ENCODE measurements at regions not wholly inside any gene's neighbourhood (a gene's known extent, or its start where the extent isn't known, plus 50 kb on each side); places are given as distances from the start of the nearest gene placed in this dataset.

- Mint-ChIP-seq H3K4me3 (no peak overlapping the region), H3K27me3 (no peaks in the 10 kb centered on the region)
- ATAC-seq, result no peak
Measured at GRCh38 chr3:76403556-76403955, 618.2 kb upstream of the ZNF717 start.

DNA sequence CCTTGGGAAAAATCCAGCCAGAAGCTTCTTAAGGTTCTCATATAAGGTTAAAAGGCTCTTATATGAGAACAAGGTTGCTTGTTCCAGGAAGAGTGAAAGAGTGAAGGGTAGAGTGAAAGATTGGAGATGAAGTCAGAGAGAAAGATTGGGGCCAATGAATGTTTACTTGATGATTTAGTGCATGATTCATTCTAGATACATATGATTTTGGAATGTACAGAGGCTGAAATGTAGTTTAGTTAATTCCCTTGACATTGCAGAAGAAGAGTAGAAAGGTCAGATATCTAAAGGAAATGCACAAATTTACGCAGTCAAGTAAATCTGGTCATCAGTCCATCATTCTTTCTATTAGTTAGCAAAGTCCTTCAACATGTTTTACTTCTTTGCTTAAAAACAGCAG is 619.8 kb upstream of the ZNF717 start:
- no peak for DNase-seq
- ATAC-seq, result no peak
- no peaks in the 10 kb centered on the region for H3K27me3 Mint-ChIP-seq
- no peak overlapping the region for H3K27ac Mint-ChIP-seq
- H3K9me3 ChIP-seq (ENCODE audit: control insufficient read depth, low read length, poor library complexity, severe bottlenecking), result no peaks in the 10 kb centered on the region
- no peaks in the 10 kb centered on the region for H3K4me1 Mint-ChIP-seq
- H3K36me3 Mint-ChIP-seq (ENCODE audit: low read depth), result no peaks in the 10 kb centered on the region
- H3K4me3 Mint-ChIP-seq, result no peak overlapping the region

More at GRCh38 chr3:76403556-76403955, 618.2 kb upstream of the ZNF717 start:
- no peaks in the 10 kb centered on the region for H3K36me3 Mint-ChIP-seq (ENCODE audit: low read depth)
- H3K4me1 Mint-ChIP-seq, result no peaks in the 10 kb centered on the region
- no peaks in the 10 kb centered on the region for H3K9me3 ChIP-seq (ENCODE audit: control insufficient read depth, low read length, poor library complexity, severe bottlenecking)
- H3K27ac Mint-ChIP-seq, result no peak overlapping the region
- no peak for DNase-seq

GRCh38 chr3:76410762-76411281 is 625.5 kb upstream of the ZNF717 start:
- no peak for DNase-seq
- H3K27me3 Mint-ChIP-seq, result no peaks in the 10 kb centered on the region
- H3K27ac Mint-ChIP-seq, result no peak overlapping the region
- H3K9me3 ChIP-seq (ENCODE audit: control insufficient read depth, low read length, poor library complexity, severe bottlenecking), result no peaks in the 10 kb centered on the region
- H3K4me1 Mint-ChIP-seq, result no peaks in the 10 kb centered on the region
- no peak for ATAC-seq
- H3K4me3 Mint-ChIP-seq, result no peak overlapping the region
- no peaks in the 10 kb centered on the region for H3K36me3 Mint-ChIP-seq (ENCODE audit: low read depth)

GRCh38 chr3:76415384-76415783 is 624.5 kb upstream of the ROBO2 start:
- DNase-seq, result no peak
- no peak overlapping the region for H3K27ac Mint-ChIP-seq

GRCh38 chr3:76429581-76430177 is 610.2 kb upstream of the ROBO2 start:
- no peak for DNase-seq
- H3K27me3 Mint-ChIP-seq, result no peaks in the 10 kb centered on the region
- H3K36me3 Mint-ChIP-seq (ENCODE audit: low read depth), result no peaks in the 10 kb centered on the region
- H3K9me3 ChIP-seq (ENCODE audit: control insufficient read depth, low read length, poor library complexity, severe bottlenecking), result no peaks in the 10 kb centered on the region
- H3K4me1 Mint-ChIP-seq, result no peaks in the 10 kb centered on the region
- H3K27ac Mint-ChIP-seq, result no peak overlapping the region
- ATAC-seq, result no peak
- no peak overlapping the region for H3K4me3 Mint-ChIP-seq

More at GRCh38 chr3:76415384-76415783, 624.5 kb upstream of the ROBO2 start:
- no peak overlapping the region for H3K4me3 Mint-ChIP-seq
- H3K9me3 ChIP-seq (ENCODE audit: control insufficient read depth, low read length, poor library complexity, severe bottlenecking), result no peaks in the 10 kb centered on the region
- H3K4me1 Mint-ChIP-seq, result no peaks in the 10 kb centered on the region
- no peaks in the 10 kb centered on the region for H3K27me3 Mint-ChIP-seq
- no peaks in the 10 kb centered on the region for H3K36me3 Mint-ChIP-seq (ENCODE audit: low read depth)
- no peak for ATAC-seq

- no peak for DNase-seq
- Mint-ChIP-seq H3K36me3 (ENCODE audit: low read depth) (no peaks in the 10 kb centered on the region), H3K4me1 (no peaks in the 10 kb centered on the region), H3K4me3 (no peak overlapping the region), H3K27ac (no peak overlapping the region), H3K27me3 (no peaks in the 10 kb centered on the region)
- no peak for ATAC-seq
- H3K9me3 ChIP-seq (ENCODE audit: control insufficient read depth, low read length, poor library complexity, severe bottlenecking), result no peaks in the 10 kb centered on the region
Measured at GRCh38 chr3:76432396-76432795, 607.5 kb upstream of the ROBO2 start.

GRCh38 chr3:76436894-76437293 is 603.0 kb upstream of the ROBO2 start:
- H3K27me3 Mint-ChIP-seq, result no peaks in the 10 kb centered on the region
- no peak overlapping the region for H3K4me3 Mint-ChIP-seq
- no peak overlapping the region for H3K27ac Mint-ChIP-seq
- H3K36me3 Mint-ChIP-seq (ENCODE audit: low read depth), result no peaks in the 10 kb centered on the region
- DNase-seq (no peak), ATAC-seq (no peak)
- H3K9me3 ChIP-seq (ENCODE audit: control insufficient read depth, low read length, poor library complexity, severe bottlenecking), result no peaks in the 10 kb centered on the region
- no peaks in the 10 kb centered on the region for H3K4me1 Mint-ChIP-seq

GRCh38 chr3:76438971-76439370 is 600.9 kb upstream of the ROBO2 start:
- no peak overlapping the region for H3K4me3 Mint-ChIP-seq
- no peak overlapping the region for H3K27ac Mint-ChIP-seq
- no peaks in the 10 kb centered on the region for H3K4me1 Mint-ChIP-seq
- H3K27me3 Mint-ChIP-seq, result no peaks in the 10 kb centered on the region
- no peaks in the 10 kb centered on the region for H3K9me3 ChIP-seq (ENCODE audit: control insufficient read depth, low read length, poor library complexity, severe bottlenecking)
- DNase-seq (no peak), ATAC-seq (no peak)
- no peaks in the 10 kb centered on the region for H3K36me3 Mint-ChIP-seq (ENCODE audit: low read depth)

- H3K36me3 Mint-ChIP-seq (ENCODE audit: low read depth), result no peaks in the 10 kb centered on the region
- H3K27me3 Mint-ChIP-seq, result no peaks in the 10 kb centered on the region
- H3K4me3 Mint-ChIP-seq, result no peak overlapping the region
- ATAC-seq, result no peak
- H3K9me3 ChIP-seq (ENCODE audit: control insufficient read depth, low read length, poor library complexity, severe bottlenecking), result no peaks in the 10 kb centered on the region
- no peak for DNase-seq
- H3K27ac Mint-ChIP-seq, result no peak overlapping the region
- H3K4me1 Mint-ChIP-seq, result no peaks in the 10 kb centered on the region
Measured at GRCh38 chr3:76442374-76442915, 597.5 kb upstream of the ROBO2 start.

GRCh38 chr3:76456322-76456721 is 583.6 kb upstream of the ROBO2 start:
- Mint-ChIP-seq H3K4me3 (no peak overlapping the region), H3K36me3 (ENCODE audit: low read depth) (no peaks in the 10 kb centered on the region), H3K4me1 (no peaks in the 10 kb centered on the region), H3K27me3 (no peaks in the 10 kb centered on the region), H3K27ac (no peak overlapping the region)
- H3K9me3 ChIP-seq (ENCODE audit: control insufficient read depth, low read length, poor library complexity, severe bottlenecking), result no peaks in the 10 kb centered on the region
- ATAC-seq (no peak), DNase-seq (no peak)

- H3K9me3 ChIP-seq (ENCODE audit: control insufficient read depth, low read length, poor library complexity, severe bottlenecking), result no peaks in the 10 kb centered on the region
- Mint-ChIP-seq H3K4me1 (no peaks in the 10 kb centered on the region), H3K27ac (no peak overlapping the region), H3K4me3 (no peak overlapping the region), H3K36me3 (ENCODE audit: low read depth) (no peaks in the 10 kb centered on the region), H3K27me3 (no peaks in the 10 kb centered on the region)
- no peak for ATAC-seq
- DNase-seq, result no peak
Measured at GRCh38 chr3:76463501-76463900, 576.4 kb upstream of the ROBO2 start.

- Mint-ChIP-seq H3K27me3 (no peaks in the 10 kb centered on the region), H3K27ac (no peak overlapping the region), H3K4me3 (no peak overlapping the region), H3K36me3 (ENCODE audit: low read depth) (no peaks in the 10 kb centered on the region), H3K4me1 (no peaks in the 10 kb centered on the region)
- DNase-seq (no peak), ATAC-seq (no peak)
- H3K9me3 ChIP-seq (ENCODE audit: control insufficient read depth, low read length, poor library complexity, severe bottlenecking), result no peaks in the 10 kb centered on the region
Measured at GRCh38 chr3:76470285-76470684, 569.6 kb upstream of the ROBO2 start.

DNA sequence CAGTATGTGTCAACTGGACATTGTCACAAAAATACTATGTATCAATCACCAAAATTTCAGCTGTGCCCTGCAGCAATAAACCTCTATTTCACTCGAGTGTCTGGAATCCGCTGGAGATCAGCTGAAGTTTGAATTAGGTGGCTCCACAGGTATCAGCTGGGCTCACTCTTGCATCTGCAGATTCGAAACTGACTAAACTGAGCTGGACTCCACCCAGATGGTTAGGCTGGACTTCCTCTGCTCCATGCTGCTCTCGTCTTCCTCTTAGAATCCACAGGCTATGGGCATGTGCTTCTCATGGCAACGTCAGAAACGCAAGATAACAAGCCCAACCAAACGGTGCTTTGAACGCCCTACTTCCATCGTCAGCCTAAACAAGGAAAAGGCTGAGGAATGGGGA is 565.3 kb upstream of the ROBO2 start:
- Mint-ChIP-seq H3K36me3 (ENCODE audit: low read depth) (no peaks in the 10 kb centered on the region), H3K4me3 (no peak overlapping the region), H3K27ac (no peak overlapping the region), H3K27me3 (no peaks in the 10 kb centered on the region), H3K4me1 (no peaks in the 10 kb centered on the region)
- H3K9me3 ChIP-seq (ENCODE audit: control insufficient read depth, low read length, poor library complexity, severe bottlenecking), result no peaks in the 10 kb centered on the region
- DNase-seq (no peak), ATAC-seq (no peak)

DNA sequence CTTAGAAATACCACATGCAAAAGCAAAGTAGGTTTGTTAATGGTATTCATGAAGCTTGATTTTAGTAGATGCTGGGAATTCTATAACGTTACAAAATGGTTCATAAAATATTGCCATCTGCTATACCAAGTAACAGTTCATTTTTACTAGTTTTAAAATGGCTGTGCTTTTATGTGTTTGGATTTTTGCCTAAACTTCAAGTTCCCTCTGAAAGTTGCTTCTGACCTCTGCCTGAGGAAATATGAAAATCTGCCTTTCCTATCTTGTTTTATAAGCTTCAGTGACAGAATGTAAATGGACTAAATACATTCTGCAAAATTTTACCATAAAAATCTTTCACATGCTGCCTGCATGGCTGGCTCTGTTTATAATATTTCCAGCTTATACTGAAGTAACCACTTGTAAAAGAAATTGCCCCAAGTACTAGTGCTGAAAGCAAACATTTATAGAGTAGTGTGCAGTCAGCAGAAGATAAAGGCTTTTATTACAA is 560.7 kb upstream of the ROBO2 start:
- H3K36me3 Mint-ChIP-seq (ENCODE audit: low read depth), result no peaks in the 10 kb centered on the region
- H3K4me3 Mint-ChIP-seq, result no peak overlapping the region
- no peaks in the 10 kb centered on the region for H3K9me3 ChIP-seq (ENCODE audit: control insufficient read depth, low read length, poor library complexity, severe bottlenecking)
- DNase-seq, result no peak
- H3K27me3 Mint-ChIP-seq, result no peaks in the 10 kb centered on the region
- no peak overlapping the region for H3K27ac Mint-ChIP-seq
- H3K4me1 Mint-ChIP-seq, result no peaks in the 10 kb centered on the region
- ATAC-seq, result no peak
